Mesenchymal stem cell (in vitro differentiated cells and primary cell): ENCODE measurements at regions not wholly inside any gene's neighbourhood (a gene's known extent, or its start where the extent isn't known, plus 50 kb on each side); places are given as distances from the start of the nearest gene placed in this dataset.

Experiments used
- DNase-seq: peaks from one replicate; pipeline ENCODE4 v3.0.0-alpha.2; 2013
- H2AFZ ChIP-seq: one replicate; pipeline ENCODE4 v1.6.1; 2013; ENCODE audit warnings: low read depth, mild to moderate bottlenecking, control low read depth, inconsistent platforms, low read length, moderate library complexity
- H2AK5ac ChIP-seq: 2 replicates; pipeline ENCODE4 v1.6.1; 2013; ENCODE audit warnings: low read length, moderate library complexity, mild to moderate bottlenecking, inconsistent platforms; ENCODE audit not compliant: severe bottlenecking
- H2BK120ac ChIP-seq: one replicate; pipeline ENCODE4 v1.6.1; 2013; ENCODE audit warnings: low read depth, mild to moderate bottlenecking, inconsistent platforms, low read length, moderate library complexity
- H2BK12ac ChIP-seq, 2 experiments: one replicate each; pipeline ENCODE4 v1.6.1; 2013; ENCODE audit warnings: inconsistent platforms in 2 of 2, low read length in 2 of 2, mild to moderate bottlenecking in 2 of 2, moderate library complexity in 2 of 2, control low read depth in 1 of 2
- H2BK15ac ChIP-seq: one replicate; pipeline ENCODE4 v1.6.1; 2013; ENCODE audit warnings: mild to moderate bottlenecking, low read depth, inconsistent platforms; ENCODE audit not compliant: poor library complexity, severe bottlenecking
- H2BK5ac ChIP-seq: 2 replicates; pipeline ENCODE4 v1.6.1; 2013; ENCODE audit warnings: low read depth, mild to moderate bottlenecking, low read length, control low read depth, inconsistent platforms; ENCODE audit not compliant: poor library complexity, severe bottlenecking
- H3K14ac ChIP-seq, 2 experiments: one replicate each; pipeline ENCODE4 v1.6.1; 2013; ENCODE audit warnings: inconsistent platforms in 2 of 2, low read length in 2 of 2, control low read depth in 1 of 2, mild to moderate bottlenecking in 1 of 2, moderate library complexity in 1 of 2
- H3K18ac ChIP-seq, 2 experiments: one replicate each; pipeline ENCODE4 v1.6.1; 2013; ENCODE audit warnings: inconsistent platforms in 2 of 2, low read length in 2 of 2, control low read depth in 1 of 2, low read depth in 1 of 2, mild to moderate bottlenecking in 1 of 2
- H3K23ac ChIP-seq, 2 experiments: one replicate each; pipeline ENCODE4 v1.6.1; 2013; ENCODE audit warnings: inconsistent platforms in 2 of 2, low read length in 2 of 2, mild to moderate bottlenecking in 2 of 2, moderate library complexity in 2 of 2, control low read depth in 1 of 2
- H3K27ac ChIP-seq: 2 replicates; pipeline ENCODE4 v1.5.1; 2013; ENCODE audit warnings: mild to moderate bottlenecking, moderate library complexity, low read length, control low read depth, inconsistent platforms; ENCODE audit not compliant: poor library complexity, severe bottlenecking
- H3K27me3 ChIP-seq, 2 experiments: 2 replicates each; pipeline versions ENCODE4 v1.6.1 to v1.7.0; 2013; ENCODE audit warnings: low read length in 2 of 2, mild to moderate bottlenecking in 2 of 2, moderate library complexity in 2 of 2, control low read depth in 1 of 2, inconsistent platforms in 1 of 2; ENCODE audit not compliant: control insufficient read depth in 1 of 2, insufficient read depth in 1 of 2
- H3K36me3 ChIP-seq, 2 experiments: 2 replicates each; pipeline versions ENCODE4 v1.6.1 to v1.7.0; 2013; ENCODE audit warnings: low read length in 2 of 2, control low read depth in 1 of 2, inconsistent platforms in 1 of 2, low read depth in 1 of 2, mild to moderate bottlenecking in 1 of 2; ENCODE audit not compliant: insufficient read depth in 2 of 2, control insufficient read depth in 1 of 2
- H3K4ac ChIP-seq, 2 experiments: one replicate each; pipeline ENCODE4 v1.6.1; 2013; ENCODE audit warnings: inconsistent platforms in 2 of 2, low read length in 2 of 2, mild to moderate bottlenecking in 2 of 2, moderate library complexity in 2 of 2, control low read depth in 1 of 2, low read depth in 1 of 2
- H3K4me1 ChIP-seq: 2 replicates; pipeline ENCODE4 v1.6.1; 2013; ENCODE audit warnings: low read depth, low read length, control low read depth; ENCODE audit not compliant: control insufficient read depth, insufficient read depth
- H3K4me2 ChIP-seq: 2 replicates; pipeline ENCODE4 v1.6.1; 2013; ENCODE audit warnings: low read length, mild to moderate bottlenecking, inconsistent platforms; ENCODE audit not compliant: poor library complexity, severe bottlenecking
- H3K4me3 ChIP-seq, 2 experiments: 2 replicates each; pipeline versions ENCODE4 v1.5.1 to v1.7.0; 2013; ENCODE audit warnings: low read length in 2 of 2, mild to moderate bottlenecking in 2 of 2, control low read depth in 1 of 2, low read depth in 1 of 2; ENCODE audit not compliant: insufficient read depth in 1 of 2
- H3K79me1 ChIP-seq: replicated peaks from 2 replicates; pipeline ENCODE4 v1.6.1; 2013; ENCODE audit warnings: mild to moderate bottlenecking, control low read depth, low read length, inconsistent platforms; ENCODE audit not compliant: poor library complexity, severe bottlenecking
- H3K9ac ChIP-seq: 2 replicates; pipeline ENCODE4 v1.7.0; 2013; ENCODE audit warnings: mild to moderate bottlenecking, low read length, moderate library complexity
- H3K9me3 ChIP-seq: 2 replicates; pipeline ENCODE4 v1.7.0; 2013; ENCODE audit warnings: mild to moderate bottlenecking, low read length; ENCODE audit not compliant: control insufficient read depth
- H4K8ac ChIP-seq: one replicate; pipeline ENCODE4 v1.6.1; 2013; ENCODE audit warnings: inconsistent platforms, mild to moderate bottlenecking, low read length, moderate library complexity
- H4K91ac ChIP-seq: one replicate; pipeline ENCODE4 v1.6.1; 2013; ENCODE audit warnings: mild to moderate bottlenecking, low read length, inconsistent platforms
- WGBS: methylation state at CpG from one replicate; pipeline ENCODE4 v1.1.7; 2013; ENCODE audit warnings: mixed read lengths; 5-methylcytosine and 5-hydroxymethylcytosine counted together

DNA sequence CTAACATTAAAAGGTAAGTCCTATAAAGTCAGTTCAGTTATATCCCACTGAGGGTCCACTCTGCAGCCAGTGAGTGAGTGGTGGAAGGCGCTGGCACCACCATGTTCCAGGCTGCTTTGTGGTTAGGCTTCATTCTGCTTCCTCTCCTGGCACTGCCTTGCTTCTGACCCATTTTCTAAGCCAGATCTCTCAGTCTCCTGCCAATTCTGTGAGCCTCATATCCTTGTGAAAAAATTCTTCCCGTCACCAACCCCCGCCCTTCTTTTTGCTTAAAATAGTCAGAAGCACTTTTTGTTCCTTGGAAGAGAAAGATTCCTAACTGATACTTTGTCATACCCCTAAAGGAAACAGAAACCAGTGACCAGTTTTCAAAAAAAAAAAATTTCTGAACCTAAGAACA lies 139.8 kb upstream of the NCK2 start:
- H4K91ac ChIP-seq = no peak overlapping the region
- H4K8ac ChIP-seq = no peak overlapping the region
- no peak overlapping the region for H3K4me3 ChIP-seq
- H3K4me1 ChIP-seq = no peaks in the 10 kb centered on the region
- no peak overlapping the region for H2BK5ac ChIP-seq
- DNase-seq = no peak
- H3K9me3 ChIP-seq = no peaks in the 10 kb centered on the region
- no peak overlapping the region for H3K23ac ChIP-seq
- H2BK15ac ChIP-seq = no peak overlapping the region
- no peak overlapping the region for H2BK12ac ChIP-seq
- no peak overlapping the region for H2BK120ac ChIP-seq
- H3K79me1 ChIP-seq = no peaks in the 10 kb centered on the region
- no peak overlapping the region for H3K18ac ChIP-seq
- H2AK5ac ChIP-seq = no peak overlapping the region
- H3K4ac ChIP-seq = no peak overlapping the region
- H2AFZ ChIP-seq = no peak overlapping the region
- no peak overlapping the region for H3K14ac ChIP-seq
- no peak overlapping the region for H3K27ac ChIP-seq
- 86% methylated on average over 3 of the region's 3 CpGs for WGBS
- no peak overlapping the region for H3K4me2 ChIP-seq
- peaks cover 3 to 6% of the 10 kb centered on the region in 2 experiments for H3K27me3 ChIP-seq
- H3K9ac ChIP-seq = no peak overlapping the region
- no peaks in the 10 kb centered on the region for H3K36me3 ChIP-seq

DNA sequence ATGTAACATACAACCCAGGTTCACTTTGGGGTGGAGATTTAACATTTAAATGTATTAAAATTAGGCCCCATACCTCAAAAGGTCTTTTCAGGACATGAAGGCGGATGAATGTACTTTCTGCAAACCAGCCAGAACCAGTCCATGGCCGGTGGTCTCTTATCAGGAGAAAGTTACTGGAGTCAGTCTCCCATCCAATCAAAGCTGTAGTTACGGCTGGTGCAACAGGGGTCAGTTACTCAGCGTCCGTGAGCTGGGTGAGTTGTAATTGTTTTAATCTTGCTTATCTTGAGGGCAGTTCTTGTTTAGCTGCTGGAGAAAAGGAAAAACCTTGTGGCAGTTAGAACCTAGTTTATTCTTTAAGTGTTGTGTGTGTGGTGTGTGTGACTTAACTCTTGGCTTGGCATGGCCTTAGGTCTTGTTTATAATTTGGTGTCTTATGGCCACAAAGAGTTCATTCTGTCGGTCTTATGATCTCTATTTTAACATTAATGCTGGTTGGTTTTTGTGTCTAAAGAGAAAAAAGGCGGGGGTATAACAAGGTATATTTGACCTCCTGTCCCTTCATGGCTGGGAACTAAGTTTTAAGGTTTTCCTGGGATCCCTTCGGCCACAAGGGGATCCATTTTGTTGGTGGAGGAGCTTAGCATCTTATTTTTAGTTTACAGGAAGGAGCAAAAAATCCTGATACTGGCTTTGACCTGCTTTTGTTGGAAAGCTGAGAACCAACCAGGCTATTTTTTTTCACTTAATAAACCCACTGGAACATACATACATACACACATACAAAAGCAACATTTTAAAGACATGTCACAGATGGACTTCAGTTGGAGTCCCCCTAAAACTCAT lies 143.5 kb upstream of the NCK2 start:
- no peak overlapping the region for H2BK120ac ChIP-seq
- no peak overlapping the region for H4K8ac ChIP-seq
- no peak overlapping the region for H3K4me3 ChIP-seq
- H3K18ac ChIP-seq = no peak overlapping the region
- peaks cover 5 to 6% of the 10 kb centered on the region in 2 experiments for H3K27me3 ChIP-seq
- no peak overlapping the region for H4K91ac ChIP-seq
- H3K4me1 ChIP-seq = peaks cover 3% of the 10 kb centered on the region
- H3K36me3 ChIP-seq = no peaks in the 10 kb centered on the region
- WGBS = 66% methylated on average over 8 of the region's 8 CpGs
- no peak overlapping the region for H2AK5ac ChIP-seq
- no peak overlapping the region for H2BK12ac ChIP-seq
- DNase-seq = no peak
- no peak overlapping the region for H2BK5ac ChIP-seq
- no peaks in the 10 kb centered on the region for H3K9me3 ChIP-seq
- H2AFZ ChIP-seq = no peak overlapping the region
- H3K4me2 ChIP-seq = no peak overlapping the region
- no peak overlapping the region for H3K9ac ChIP-seq
- no peak overlapping the region for H3K27ac ChIP-seq
- H2BK15ac ChIP-seq = no peak overlapping the region
- H3K79me1 ChIP-seq = no peaks in the 10 kb centered on the region
- no peak overlapping the region for H3K23ac ChIP-seq
- no peak overlapping the region for H3K14ac ChIP-seq
- H3K4ac ChIP-seq = no peak overlapping the region

DNA sequence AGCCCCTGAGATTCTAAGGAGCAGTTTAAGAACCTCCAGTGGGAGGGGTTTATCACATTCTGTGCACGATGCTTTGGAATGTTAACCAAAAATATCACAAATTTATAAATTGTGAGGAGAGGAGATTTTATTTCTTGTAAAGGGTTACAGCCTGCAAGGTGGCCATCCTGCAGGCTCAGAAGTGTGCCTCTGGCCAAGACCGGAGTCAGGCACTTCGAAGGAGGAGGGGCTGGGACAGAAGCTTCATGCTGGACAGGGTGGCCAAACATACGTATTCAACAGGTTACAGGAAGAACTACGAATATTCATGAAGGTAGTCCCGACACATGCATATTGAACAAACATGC lies 144.1 kb upstream of the NCK2 start:
- Histone ChIP-seq H3K27ac (no peak overlapping the region), H3K4me3 (no peak overlapping the region), H3K9me3 (no peaks in the 10 kb centered on the region), H2AK5ac (no peak overlapping the region), H3K27me3 (peaks cover 5 to 6% of the 10 kb centered on the region in 2 experiments), H3K18ac (no peak overlapping the region), H3K4me2 (no peak overlapping the region), H3K36me3 (no peaks in the 10 kb centered on the region), H3K4me1 (peaks cover 7% of the 10 kb centered on the region), H3K23ac (no peak overlapping the region), H3K14ac (no peak overlapping the region), H2BK15ac (no peak overlapping the region), H3K79me1 (no peaks in the 10 kb centered on the region), H2BK120ac (no peak overlapping the region), H2AFZ (no peak overlapping the region), H3K4ac (no peak overlapping the region), H3K9ac (no peak overlapping the region), H4K8ac (no peak overlapping the region), H2BK5ac (no peak overlapping the region), H2BK12ac (no peak overlapping the region), H4K91ac (no peak overlapping the region)
- WGBS = 82% methylated on average over 4 of the region's 6 CpGs
- DNase-seq = no peak

DNA sequence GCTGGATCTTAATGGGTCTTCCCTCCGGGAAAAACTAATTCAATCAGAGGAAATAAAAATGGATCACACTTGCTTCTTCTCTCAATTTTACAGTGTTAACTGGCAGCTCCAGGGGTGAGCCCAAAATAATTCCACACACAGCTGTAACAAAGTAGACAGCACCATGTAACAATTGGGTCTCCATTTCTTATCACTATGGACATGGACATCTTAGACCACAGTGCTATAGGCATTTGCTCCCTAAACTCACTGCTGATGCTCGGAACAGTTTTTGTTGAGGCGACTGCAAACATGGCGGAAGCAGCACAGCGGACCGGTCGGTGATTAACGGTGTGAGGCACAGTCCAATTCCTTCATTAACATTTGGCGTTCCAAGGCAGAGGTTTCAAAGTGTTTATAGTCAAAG lies 144.7 kb upstream of the NCK2 start:
- no peak overlapping the region for H3K23ac ChIP-seq
- no peaks in the 10 kb centered on the region for H3K36me3 ChIP-seq
- WGBS = 95% methylated on average over 8 of the region's 9 CpGs

More for the DNA sequence above, 144.7 kb upstream of the NCK2 start:
- no peaks in the 10 kb centered on the region for H3K79me1 ChIP-seq
- no peak overlapping the region for H2BK15ac ChIP-seq
- H2BK5ac ChIP-seq = no peak overlapping the region
- peaks cover 5 to 6% of the 10 kb centered on the region in 2 experiments for H3K27me3 ChIP-seq
- no peak overlapping the region for H3K27ac ChIP-seq
- H2BK12ac ChIP-seq = no peak overlapping the region
- no peak overlapping the region for H2BK120ac ChIP-seq
- H4K8ac ChIP-seq = no peak overlapping the region
- no peak overlapping the region for H2AFZ ChIP-seq
- no peak overlapping the region for H3K4me2 ChIP-seq
- no peak overlapping the region for H2AK5ac ChIP-seq
- no peak overlapping the region for H3K4me3 ChIP-seq
- H3K4ac ChIP-seq = no peak overlapping the region
- no peak for DNase-seq
- H3K14ac ChIP-seq = no peak overlapping the region
- H4K91ac ChIP-seq = no peak overlapping the region
- H3K4me1 ChIP-seq = peaks cover 11% of the 10 kb centered on the region
- H3K18ac ChIP-seq = no peak overlapping the region
- no peak overlapping the region for H3K9ac ChIP-seq
- H3K9me3 ChIP-seq = no peaks in the 10 kb centered on the region
